H7 (cell line): ENCODE measurements at regions not wholly inside any gene's neighbourhood (a gene's known extent, or its start where the extent isn't known, plus 50 kb on each side); places are given as distances from the start of the nearest gene placed in this dataset.

Experiments used
- DNase-seq: peaks from one replicate; pipeline ENCODE4 v3.0.0; 2012
- H3K27me3 ChIP-seq: 2 replicates; pipeline ENCODE4 v1.6.0; 2011; ENCODE audit warnings: mild to moderate bottlenecking, low read length; ENCODE audit not compliant: control insufficient read depth, insufficient read depth
- H3K36me3 ChIP-seq: replicated peaks from 2 replicates; pipeline ENCODE4 v1.5.1; 2011; ENCODE audit warnings: low read length; ENCODE audit not compliant: control insufficient read depth, insufficient read depth
- H3K4me3 ChIP-seq: 2 replicates; pipeline ENCODE4 v1.5.1; 2011; ENCODE audit warnings: low read depth, mild to moderate bottlenecking, control low read depth, low read length, moderate library complexity; ENCODE audit not compliant: insufficient read depth

GRCh38 chr21:25281134-25281533 is 326.1 kb downstream of the MRPL39 start:
- DNase-seq, result no peak
- H3K36me3 ChIP-seq, result no peaks in the 10 kb centered on the region
- no peaks in the 10 kb centered on the region for H3K27me3 ChIP-seq
- no peak overlapping the region for H3K4me3 ChIP-seq

GRCh38 chr21:25280061-25280460 is 327.2 kb downstream of the MRPL39 start:
- H3K27me3 ChIP-seq, result no peaks in the 10 kb centered on the region
- no peak overlapping the region for H3K4me3 ChIP-seq
- H3K36me3 ChIP-seq, result no peaks in the 10 kb centered on the region
- no peak for DNase-seq

- Histone ChIP-seq H3K27me3 (no peaks in the 10 kb centered on the region), H3K36me3 (no peaks in the 10 kb centered on the region), H3K4me3 (no peak overlapping the region)
- DNase-seq, result no peak
These were observed 333.3 kb downstream of the MRPL39 start for GRCh38 chr21:25273959-25274358.

GRCh38 chr21:25254491-25255174 is 352.6 kb downstream of the MRPL39 start:
- no peaks in the 10 kb centered on the region for H3K36me3 ChIP-seq
- no peak for DNase-seq
- no peaks in the 10 kb centered on the region for H3K27me3 ChIP-seq
- H3K4me3 ChIP-seq, result no peak overlapping the region

- H3K36me3 ChIP-seq, result no peaks in the 10 kb centered on the region
These were observed 360.7 kb downstream of the MRPL39 start for GRCh38 chr21:25246546-25246945.

GRCh38 chr21:25244735-25245134 is 362.5 kb downstream of the MRPL39 start:
- no peaks in the 10 kb centered on the region for H3K27me3 ChIP-seq
- DNase-seq, result no peak
- H3K36me3 ChIP-seq, result no peaks in the 10 kb centered on the region

More at GRCh38 chr21:25246546-25246945, 360.7 kb downstream of the MRPL39 start:
- DNase-seq, result no peak
- Histone ChIP-seq H3K4me3 (no peak overlapping the region), H3K27me3 (no peaks in the 10 kb centered on the region)

GRCh38 chr21:25243808-25244207 is 363.5 kb downstream of the MRPL39 start:
- H3K36me3 ChIP-seq, result no peaks in the 10 kb centered on the region
- H3K27me3 ChIP-seq, result no peaks in the 10 kb centered on the region
- no peak for DNase-seq
- H3K4me3 ChIP-seq, result no peak overlapping the region

More at GRCh38 chr21:25244735-25245134, 362.5 kb downstream of the MRPL39 start:
- H3K4me3 ChIP-seq, result no peak overlapping the region

GRCh38 chr21:25240974-25241373 is 366.3 kb downstream of the MRPL39 start:
- H3K36me3 ChIP-seq, result no peaks in the 10 kb centered on the region
- H3K4me3 ChIP-seq, result no peak overlapping the region
- no peak for DNase-seq
- no peaks in the 10 kb centered on the region for H3K27me3 ChIP-seq

GRCh38 chr21:25234857-25235801 is 372.2 kb downstream of the MRPL39 start:
- no peaks in the 10 kb centered on the region for H3K36me3 ChIP-seq
- H3K4me3 ChIP-seq, result no peak overlapping the region
- no peaks in the 10 kb centered on the region for H3K27me3 ChIP-seq
- no peak for DNase-seq

- Histone ChIP-seq H3K36me3 (no peaks in the 10 kb centered on the region), H3K4me3 (no peak overlapping the region), H3K27me3 (no peaks in the 10 kb centered on the region)
- no peak for DNase-seq
These were observed 386.3 kb downstream of the MRPL39 start for GRCh38 chr21:25220954-25221353.

GRCh38 chr21:25220169-25220568 is 387.1 kb downstream of the MRPL39 start:
- H3K27me3 ChIP-seq, result no peaks in the 10 kb centered on the region
- H3K4me3 ChIP-seq, result no peak overlapping the region
- DNase-seq, result no peak

GRCh38 chr21:25215698-25216384 is 391.4 kb downstream of the MRPL39 start:
- no peak overlapping the region for H3K4me3 ChIP-seq
- no peaks in the 10 kb centered on the region for H3K27me3 ChIP-seq
- no peak for DNase-seq
- H3K36me3 ChIP-seq, result no peaks in the 10 kb centered on the region

More at GRCh38 chr21:25220169-25220568, 387.1 kb downstream of the MRPL39 start:
- H3K36me3 ChIP-seq, result no peaks in the 10 kb centered on the region

GRCh38 chr21:25214676-25215075 is 392.6 kb downstream of the MRPL39 start:
- no peak for DNase-seq
- no peak overlapping the region for H3K4me3 ChIP-seq
- H3K36me3 ChIP-seq, result no peaks in the 10 kb centered on the region
- no peaks in the 10 kb centered on the region for H3K27me3 ChIP-seq

GRCh38 chr21:25199944-25200343 is 407.3 kb downstream of the MRPL39 start:
- Histone ChIP-seq H3K4me3 (no peak overlapping the region), H3K27me3 (no peaks in the 10 kb centered on the region), H3K36me3 (no peaks in the 10 kb centered on the region)
- DNase-seq, result no peak
